Fibroblast of the aortic adventitia (primary cell): ENCODE measurements at regions not wholly inside any gene's neighbourhood (a gene's known extent, or its start where the extent isn't known, plus 50 kb on each side); places are given as distances from the start of the nearest gene placed in this dataset.

Experiments used
- DNase-seq: peaks from one replicate; pipeline ENCODE4 v3.0.0-alpha.2; 2010; ENCODE audit warnings: low read depth
- H3K4me3 ChIP-seq: 2 replicates; pipeline ENCODE4 v1.5.1; 2011; ENCODE audit warnings: low read depth, mild to moderate bottlenecking, control low read depth, low read length, moderate library complexity
- TF ChIP-seq, protein P1 (sequence below): IDR thresholded peaks from 2 replicates; pipeline ENCODE4 v1.5.1; 2011; ENCODE audit warnings: mild to moderate bottlenecking, low read length, control low read depth, inconsistent platforms; ENCODE audit not compliant: insufficient read depth

GRCh38 chr1:39128959-39129358, 75.5 kb upstream of the MACF1 start:
- H3K4me3 ChIP-seq: no peak overlapping the region
- DNase-seq: no peak
- TF ChIP-seq, protein P1, sequence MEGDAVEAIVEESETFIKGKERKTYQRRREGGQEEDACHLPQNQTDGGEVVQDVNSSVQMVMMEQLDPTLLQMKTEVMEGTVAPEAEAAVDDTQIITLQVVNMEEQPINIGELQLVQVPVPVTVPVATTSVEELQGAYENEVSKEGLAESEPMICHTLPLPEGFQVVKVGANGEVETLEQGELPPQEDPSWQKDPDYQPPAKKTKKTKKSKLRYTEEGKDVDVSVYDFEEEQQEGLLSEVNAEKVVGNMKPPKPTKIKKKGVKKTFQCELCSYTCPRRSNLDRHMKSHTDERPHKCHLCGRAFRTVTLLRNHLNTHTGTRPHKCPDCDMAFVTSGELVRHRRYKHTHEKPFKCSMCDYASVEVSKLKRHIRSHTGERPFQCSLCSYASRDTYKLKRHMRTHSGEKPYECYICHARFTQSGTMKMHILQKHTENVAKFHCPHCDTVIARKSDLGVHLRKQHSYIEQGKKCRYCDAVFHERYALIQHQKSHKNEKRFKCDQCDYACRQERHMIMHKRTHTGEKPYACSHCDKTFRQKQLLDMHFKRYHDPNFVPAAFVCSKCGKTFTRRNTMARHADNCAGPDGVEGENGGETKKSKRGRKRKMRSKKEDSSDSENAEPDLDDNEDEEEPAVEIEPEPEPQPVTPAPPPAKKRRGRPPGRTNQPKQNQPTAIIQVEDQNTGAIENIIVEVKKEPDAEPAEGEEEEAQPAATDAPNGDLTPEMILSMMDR: no peak

DNA sequence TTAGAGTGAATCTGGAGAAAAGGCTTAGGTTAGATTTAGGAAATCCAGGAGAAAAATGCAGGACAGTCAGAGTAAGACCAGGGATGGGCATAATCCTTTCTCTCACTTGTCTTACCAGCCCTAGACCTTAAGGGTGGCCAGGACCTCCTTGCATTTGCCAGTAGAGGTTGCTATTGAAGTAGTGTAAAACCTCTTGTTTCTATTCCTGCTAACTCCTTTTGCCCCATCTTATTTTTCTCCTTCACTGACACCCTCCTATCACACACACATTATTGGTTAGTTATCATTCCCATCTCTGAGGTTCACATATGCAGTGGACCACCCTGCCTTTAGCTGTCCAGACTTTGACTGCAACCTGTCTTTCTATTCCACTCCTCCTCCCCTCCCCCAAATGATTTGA, 75.0 kb upstream of the MACF1 start:
- peak; percentile 64 for DNase-seq
- TF ChIP-seq, protein P1: peak; percentile 57
- H3K4me3 ChIP-seq: no peak overlapping the region

- DNase-seq: peak; percentile 89
- H3K4me3 ChIP-seq: no peak overlapping the region
- TF ChIP-seq, protein P1: no peak
Measured at GRCh38 chr1:39130325-39130724, 74.2 kb upstream of the MACF1 start.

DNA sequence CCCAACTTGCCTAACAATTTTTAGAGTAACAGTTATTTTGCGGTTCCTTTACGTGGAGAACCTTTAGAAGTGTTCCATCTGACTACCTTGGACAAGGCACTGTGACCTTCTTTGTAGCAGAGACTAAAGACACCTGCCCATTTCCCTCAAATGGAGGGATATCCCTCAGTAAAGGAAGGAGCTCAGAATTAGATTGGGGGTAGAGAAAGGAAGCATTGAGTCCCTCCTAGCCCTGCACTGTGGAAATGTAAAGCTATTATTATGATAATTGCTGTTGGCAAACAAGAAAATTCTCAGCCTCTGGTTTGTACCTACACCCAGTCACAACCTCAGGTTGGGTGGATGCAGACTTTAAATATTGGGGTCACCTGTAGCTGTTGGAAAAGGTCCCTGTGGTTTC, 72.6 kb upstream of the MACF1 start:
- no peak overlapping the region for H3K4me3 ChIP-seq
- TF ChIP-seq, protein P1: no peak
- no peak for DNase-seq

- H3K4me3 ChIP-seq: no peak overlapping the region
- DNase-seq: peak; percentile 51
Measured at GRCh38 chr1:39132505-39133339, 71.8 kb upstream of the MACF1 start.

GRCh38 chr1:39133340-39133684, 71.2 kb upstream of the MACF1 start:
- no peak overlapping the region for H3K4me3 ChIP-seq
- TF ChIP-seq, protein P1: no peak
- DNase-seq: no peak

More at GRCh38 chr1:39132505-39133339, 71.8 kb upstream of the MACF1 start:
- TF ChIP-seq, protein P1: no peak
